ENCODE measurements at regions not wholly inside any gene's neighbourhood (a gene's known extent, or its start where the extent isn't known, plus 50 kb on each side); places are given as distances from the start of the nearest gene placed in this dataset.

GRCh38 chr3:144350125-144350524 lies 378.5 kb downstream of the DIPK2A start:
- Histone ChIP-seq H3K27ac (ENCODE audit: low read depth, low read length, poor library complexity, severe bottlenecking) (no peak overlapping the region), H3K9me3 (ENCODE audit: low read depth, low read length, poor library complexity, severe bottlenecking) (no peaks in the 10 kb centered on the region), H3K4me3 (ENCODE audit: low read depth, low read length, poor library complexity, severe bottlenecking) (no peak overlapping the region), H3K4me1 (ENCODE audit: insufficient read depth, low read length, poor library complexity, severe bottlenecking) (no peaks in the 10 kb centered on the region), H3K27me3 (replicated peaks; ENCODE audit: insufficient read depth, low read depth, low read length, poor library complexity) (no peaks in the 10 kb centered on the region), H3K36me3 (ENCODE audit: insufficient read depth, low read length, poor library complexity, severe bottlenecking) (no peaks in the 10 kb centered on the region)
- no TSS peak for BruUV-seq (replicated peaks)
- TF ChIP-seq EZH2 (IDR thresholded peaks at IDR 0.05; ENCODE audit: borderline replicate concordance, low read depth, low read length, poor library complexity, severe bottlenecking) (no peak), CTCF (conservative IDR thresholded peaks at IDR 0.05; ENCODE audit: low read depth, low read length) (no peak)
- peak; percentile 67 for DNase-seq (ENCODE audit: low spot score)
- ChIA-PET CTCF (no interaction called here), POLR2A (ENCODE audit: low non-redundant PET) (no interaction called here)
- intact Hi-C loops (cut with micrococcal nuclease; ENCODE audit: unreplicated experiment): no loop called here

- no TSS peak for BruUV-seq (replicated peaks)
- intact Hi-C loops (cut with micrococcal nuclease; ENCODE audit: unreplicated experiment): no loop called here
- TF ChIP-seq EZH2 (IDR thresholded peaks at IDR 0.05; ENCODE audit: borderline replicate concordance, low read depth, low read length, poor library complexity, severe bottlenecking) (no peak), CTCF (conservative IDR thresholded peaks at IDR 0.05; ENCODE audit: low read depth, low read length) (no peak)
Observed at GRCh38 chr3:144351011-144351410, 379.4 kb downstream of the DIPK2A start.

GRCh38 chr3:144351773-144352365 lies 380.2 kb downstream of the DIPK2A start:
- CTCF ChIA-PET: no interaction called here
- H3K27ac ChIP-seq (ENCODE audit: low read depth, low read length, poor library complexity, severe bottlenecking): no peak overlapping the region

More at GRCh38 chr3:144351011-144351410, 379.4 kb downstream of the DIPK2A start:
- Histone ChIP-seq H3K27ac (ENCODE audit: low read depth, low read length, poor library complexity, severe bottlenecking) (no peak overlapping the region), H3K4me1 (ENCODE audit: insufficient read depth, low read length, poor library complexity, severe bottlenecking) (no peaks in the 10 kb centered on the region), H3K27me3 (replicated peaks; ENCODE audit: insufficient read depth, low read depth, low read length, poor library complexity) (no peaks in the 10 kb centered on the region), H3K9me3 (ENCODE audit: low read depth, low read length, poor library complexity, severe bottlenecking) (no peaks in the 10 kb centered on the region), H3K36me3 (ENCODE audit: insufficient read depth, low read length, poor library complexity, severe bottlenecking) (no peaks in the 10 kb centered on the region), H3K4me3 (ENCODE audit: low read depth, low read length, poor library complexity, severe bottlenecking) (no peak overlapping the region)
- ChIA-PET CTCF (no interaction called here), POLR2A (ENCODE audit: low non-redundant PET) (no interaction called here)
- DNase-seq (ENCODE audit: low spot score): no peak

More at GRCh38 chr3:144351773-144352365, 380.2 kb downstream of the DIPK2A start:
- Histone ChIP-seq H3K36me3 (ENCODE audit: insufficient read depth, low read length, poor library complexity, severe bottlenecking) (no peaks in the 10 kb centered on the region), H3K4me1 (ENCODE audit: insufficient read depth, low read length, poor library complexity, severe bottlenecking) (no peaks in the 10 kb centered on the region), H3K4me3 (ENCODE audit: low read depth, low read length, poor library complexity, severe bottlenecking) (no peak overlapping the region), H3K9me3 (ENCODE audit: low read depth, low read length, poor library complexity, severe bottlenecking) (no peaks in the 10 kb centered on the region), H3K27me3 (replicated peaks; ENCODE audit: insufficient read depth, low read depth, low read length, poor library complexity) (no peaks in the 10 kb centered on the region)
- BruUV-seq (replicated peaks): no TSS peak
- DNase-seq (ENCODE audit: low spot score): no peak
- intact Hi-C loops (cut with micrococcal nuclease; ENCODE audit: unreplicated experiment): no loop called here
- POLR2A ChIA-PET (ENCODE audit: low non-redundant PET): interaction anchor here (0.6 kb wide), 1 partner anchor 363 kb away, joined by 3 read pairs; no protein-coding TSS in a partner anchor
- TF ChIP-seq EZH2 (IDR thresholded peaks at IDR 0.05; ENCODE audit: borderline replicate concordance, low read depth, low read length, poor library complexity, severe bottlenecking) (no peak), CTCF (conservative IDR thresholded peaks at IDR 0.05; ENCODE audit: low read depth, low read length) (no peak)

Measured in A673 (cell line).